Psoas muscle (tissue), 7 donors: ENCODE measurements at regions not wholly inside any gene's neighbourhood (a gene's known extent, or its start where the extent isn't known, plus 50 kb on each side); places are given as distances from the start of the nearest gene placed in this dataset.

Source experiments
- ATAC-seq, 4 donors: fragments of 200-7000 bp; cut with Tn5 transposase; one replicate each; pipeline ENCODE4 v1.9.1; 2020; ENCODE audit warnings: moderate library complexity in 3 of 4, mild to moderate bottlenecking in 2 of 4
- DNase-seq, 2 donors: peaks; one replicate each; pipeline ENCODE4 v3.0.0-alpha.2; 2020
- H3K27ac ChIP-seq: fragments of 200-600 bp; one replicate; pipeline ENCODE4 v1.8.0; 2022
- H3K27me3 ChIP-seq, 3 donors: fragments of 200-600 bp in 1 of 3; one replicate each; pipeline versions ENCODE4 v1.6.1 to v1.8.0; 2013 to 2022; ENCODE audit warnings: low read length in 2 of 3, mild to moderate bottlenecking in 2 of 3, moderate library complexity in 1 of 3; ENCODE audit not compliant: insufficient read depth in 3 of 3
- H3K36me3 ChIP-seq, 2 donors: fragments of 200-600 bp in 1 of 2; one replicate each; pipeline versions ENCODE4 v1.6.1 to v1.8.0; 2013 to 2022; ENCODE audit warnings: low read depth in 1 of 2, mild to moderate bottlenecking in 1 of 2, moderate library complexity in 1 of 2; ENCODE audit not compliant: insufficient read depth in 1 of 2
- H3K4me1 ChIP-seq: fragments of 200-600 bp; one replicate; pipeline ENCODE4 v1.8.0; 2022
- H3K4me3 ChIP-seq: fragments of 200-600 bp; one replicate; pipeline ENCODE4 v1.8.0; 2022; ENCODE audit warnings: mild to moderate bottlenecking
- H3K9me3 ChIP-seq: fragments of 200-600 bp; one replicate; pipeline ENCODE4 v1.8.0; 2022
- CTCF ChIP-seq: fragments of 200-600 bp; IDR thresholded peaks from one replicate; pipeline ENCODE4 v1.8.0; 2022; ENCODE audit warnings: antibody characterized with exemption
- WGBS, 3 donors: extraction: QIAGEN DNeasy Blood & Tissue Kit; methylation state at CpG; one replicate each; pipeline versions ENCODE4 v1.1.6 to v1.1.7; 2013; 5-methylcytosine and 5-hydroxymethylcytosine counted together
- intact Hi-C, 2 donors: fragments of 100-400 bp; cut with DNase I; formaldehyde crosslinking; loops; one replicate each; pipeline versions ENCODE4 v1.11.0 to v1.14.2; 2022
- donor health status: healthy with polysubstance abuse.
- donor health status: DM: no; HTN: no; CAD: no; lungs with moderate emphysema.
- donor health status: Bipolar disorder and iron deficiency.
- donor health status: healthy.
- donor health status: DM: yes; HTN: yes; CAD: no.
- donor health status: DM: no; HTN: no; CAD: no.
- donor health status: DM: yes; HTN: yes; CAD: no.

- no peak for TF ChIP-seq CTCF
- DNase-seq, result no peak
- Histone ChIP-seq H3K27me3 (no peaks in the 10 kb centered on the region), H3K9me3 (no peaks in the 10 kb centered on the region), H3K4me3 (no peak overlapping the region), H3K4me1 (no peaks in the 10 kb centered on the region), H3K36me3 (no peaks in the 10 kb centered on the region), H3K27ac (no peak overlapping the region)
- no peak for ATAC-seq
- 83 to 89% (median 88%) methylated on average over 7 of the region's 7 CpGs for WGBS, 3 donors
- intact Hi-C loops, result no loop called here
These were observed 740.5 kb upstream of the POM121L12 start for GRCh38 chr7:52294942-52295341.

GRCh38 chr7:52289247-52289646 lies 746.2 kb upstream of the POM121L12 start:
- Histone ChIP-seq H3K4me3 (no peak overlapping the region), H3K4me1 (no peaks in the 10 kb centered on the region), H3K9me3 (no peaks in the 10 kb centered on the region), H3K27ac (no peak overlapping the region), H3K36me3 (no peaks in the 10 kb centered on the region), H3K27me3 (no peaks in the 10 kb centered on the region)
- intact Hi-C loops, result no loop called here
- ATAC-seq, result no peak
- DNase-seq, result no peak
- no peak for TF ChIP-seq CTCF
- 55 to 62% (median 60%) methylated on average over 2 of the region's 2 CpGs for WGBS, 3 donors

DNA sequence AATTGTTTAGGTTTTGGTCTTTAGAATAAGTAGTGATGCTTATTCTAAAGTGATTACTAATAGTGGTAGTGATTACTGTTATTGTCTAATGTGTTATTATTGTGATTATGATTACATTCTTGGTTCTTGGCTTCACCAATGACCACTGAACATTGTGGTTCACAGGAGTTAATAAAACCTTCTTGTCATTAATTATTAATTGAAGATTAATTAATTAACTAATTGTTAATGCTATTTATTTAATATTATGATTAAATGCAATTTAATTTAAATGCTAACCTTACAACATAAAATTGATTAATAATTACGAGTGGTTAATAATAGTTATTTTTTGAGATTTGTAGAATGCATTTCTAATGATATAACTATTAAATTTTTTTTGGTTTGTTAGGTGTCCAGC lies 747.7 kb upstream of the POM121L12 start:
- intact Hi-C loops, result no loop called here
- ATAC-seq, result no peak
- 89 to 92% (median 92%) methylated on average over 1 of the region's 1 CpG for WGBS, 3 donors

GRCh38 chr7:52285689-52286088 lies 749.7 kb upstream of the POM121L12 start:
- Histone ChIP-seq H3K36me3 (no peaks in the 10 kb centered on the region), H3K4me3 (no peak overlapping the region), H3K27ac (no peak overlapping the region), H3K9me3 (no peaks in the 10 kb centered on the region), H3K4me1 (no peaks in the 10 kb centered on the region), H3K27me3 (no peaks in the 10 kb centered on the region)
- DNase-seq, result no peak
- no peak for ATAC-seq
- intact Hi-C loops, result no loop called here
- 58 to 71% (median 65%) methylated on average over 2 of the region's 2 CpGs for WGBS, 3 donors
- TF ChIP-seq CTCF, result no peak

More for the DNA sequence above, 747.7 kb upstream of the POM121L12 start:
- Histone ChIP-seq H3K36me3 (no peaks in the 10 kb centered on the region), H3K27me3 (no peaks in the 10 kb centered on the region), H3K4me1 (no peaks in the 10 kb centered on the region), H3K4me3 (no peak overlapping the region), H3K9me3 (no peaks in the 10 kb centered on the region), H3K27ac (no peak overlapping the region)
- TF ChIP-seq CTCF, result no peak
- DNase-seq, result no peak

DNA sequence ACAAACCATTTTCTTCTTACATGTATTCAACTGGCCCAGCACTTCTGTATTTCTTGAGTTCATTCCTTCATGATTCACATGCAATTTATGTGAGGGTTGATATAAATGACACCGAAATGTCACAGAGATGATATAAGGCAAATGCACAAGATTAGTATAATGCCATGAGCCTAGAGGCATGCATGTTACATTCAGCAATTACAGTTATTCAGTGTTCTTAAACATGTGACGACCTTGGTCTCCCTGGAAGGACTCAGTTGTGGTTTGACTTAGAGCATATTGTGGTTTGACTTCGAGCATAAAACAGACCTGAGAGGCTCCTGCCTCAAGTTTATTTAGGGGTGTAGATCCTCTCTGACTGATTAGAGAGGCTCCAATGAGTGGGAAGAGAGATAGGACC lies 752.1 kb upstream of the POM121L12 start:
- Histone ChIP-seq H3K27ac (no peak overlapping the region), H3K4me3 (no peak overlapping the region), H3K4me1 (no peaks in the 10 kb centered on the region), H3K27me3 (no peaks in the 10 kb centered on the region), H3K36me3 (no peaks in the 10 kb centered on the region), H3K9me3 (peaks cover 3% of the 10 kb centered on the region)
- TF ChIP-seq CTCF, result no peak
- ATAC-seq (no peak), DNase-seq (no peak)
- intact Hi-C loops, result no loop called here
- WGBS, 3 donors, result 69 to 76% (median 69%) methylated on average over 3 of the region's 3 CpGs
